ENCODE measurements at regions not wholly inside any gene's neighbourhood (a gene's known extent, or its start where the extent isn't known, plus 50 kb on each side); places are given as distances from the start of the nearest gene placed in this dataset.

- TF ChIP-seq CREB1 (IDR thresholded peaks at IDR 0.05) (no peak), PHF8 (conservative IDR thresholded peaks at IDR 0.05; ENCODE audit: low read depth, low read length) (no peak), ZNF274 (IDR thresholded peaks at IDR 0.05; ENCODE audit: borderline replicate concordance, extremely low read depth, low read length) (no peak), HDAC2 (IDR thresholded peaks at IDR 0.05; ENCODE audit: borderline replicate concordance in 1 of 2, low read depth in 2 of 2, low read length in 2 of 2) (no peak), YY1 (IDR thresholded peaks at IDR 0.05; ENCODE audit: low read depth, low read length) (no peak), GABPA (IDR thresholded peaks at IDR 0.05; ENCODE audit: borderline replicate concordance, insufficient read depth, low read length) (no peak), CHD2 (IDR thresholded peaks at IDR 0.05; ENCODE audit: low read length) (no peak), SIX5 (IDR thresholded peaks at IDR 0.05; ENCODE audit: low read depth, low read length) (no peak), CTCF (IDR thresholded peaks at IDR 0.05; ENCODE audit: control extremely low read depth in 1 of 3, insufficient read depth in 1 of 3, low read depth in 1 of 3, low read length in 3 of 3) (no peak), POLR2A (IDR thresholded peaks at IDR 0.05; ENCODE audit: control extremely low read depth in 1 of 2, low read depth in 2 of 2, low read length in 2 of 2) (no peak), USF2 (IDR thresholded peaks at IDR 0.05; ENCODE audit: low read length) (no peak), POU5F1 (IDR thresholded peaks at IDR 0.05; ENCODE audit: low read depth, low read length) (no peak)
- TF ChIP-seq, protein P1, sequence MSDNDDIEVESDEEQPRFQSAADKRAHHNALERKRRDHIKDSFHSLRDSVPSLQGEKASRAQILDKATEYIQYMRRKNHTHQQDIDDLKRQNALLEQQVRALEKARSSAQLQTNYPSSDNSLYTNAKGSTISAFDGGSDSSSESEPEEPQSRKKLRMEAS (IDR thresholded peaks at IDR 0.05), result no peak
These were observed 86.2 kb upstream of the KCNK12 start for GRCh38 chr2:47656715-47657600.

Measured in H1 (cell line).